Loucy (cell line): ENCODE measurements at regions not wholly inside any gene's neighbourhood (a gene's known extent, or its start where the extent isn't known, plus 50 kb on each side); places are given as distances from the start of the nearest gene placed in this dataset.
"Not testable (repeated sequence)": the region's sequence is repeated elsewhere in the genome, so short reads cannot be mapped to it uniquely, and the experiment has no call there.

ENCODE experiments used
- H2AFZ ChIP-seq: fragments of 200-600 bp; sonication (generic); 2 replicates; pipeline ENCODE4 v1.6.0; 2016; ENCODE audit warnings: antibody characterized with exemption, mild to moderate bottlenecking, low read length, moderate library complexity
- H3F3A ChIP-seq: fragments of 200-600 bp; 2 replicates; pipeline ENCODE4 v1.6.0; 2016; ENCODE audit warnings: antibody characterized with exemption, low read depth, mild to moderate bottlenecking
- H3K27me3 ChIP-seq: fragments of 200-600 bp; sonication (generic); 2 replicates; pipeline ENCODE4 v1.6.1; 2014; ENCODE audit warnings: low read length, mild to moderate bottlenecking; ENCODE audit not compliant: insufficient read depth, poor library complexity, severe bottlenecking
- H3K36me3 ChIP-seq: fragments of 200-600 bp; sonication (generic); 2 replicates; pipeline ENCODE4 v1.6.1; 2016; ENCODE audit warnings: low read length; ENCODE audit not compliant: insufficient read depth
- H3K4me1 ChIP-seq: fragments of 200-600 bp; sonication (generic); 2 replicates; pipeline ENCODE4 v1.5.1; 2014; ENCODE audit warnings: low read length, mild to moderate bottlenecking; ENCODE audit not compliant: insufficient read depth, poor library complexity, severe bottlenecking
- H3K4me2 ChIP-seq: fragments of 200-600 bp; sonication (generic); 2 replicates; pipeline ENCODE4 v1.6.0; 2014; ENCODE audit warnings: antibody characterized with exemption, low read length, low read depth, mild to moderate bottlenecking; ENCODE audit not compliant: poor library complexity, severe bottlenecking
- H3K4me3 ChIP-seq: fragments of 200-600 bp; sonication (generic); 2 replicates; pipeline ENCODE4 v1.5.1; 2014; ENCODE audit warnings: low read length, mild to moderate bottlenecking, mixed read lengths; ENCODE audit not compliant: poor library complexity, severe bottlenecking
- H3K79me2 ChIP-seq: fragments of 200-600 bp; sonication (generic); 2 replicates; pipeline ENCODE4 v1.6.1; 2014; ENCODE audit warnings: low read length; ENCODE audit not compliant: insufficient read depth
- H3K9ac ChIP-seq: fragments of 200-600 bp; sonication (generic); 2 replicates; pipeline ENCODE4 v1.6.0; 2014; ENCODE audit warnings: mild to moderate bottlenecking, low read depth, low read length, moderate library complexity; ENCODE audit not compliant: poor library complexity, severe bottlenecking
- H3K9me2 ChIP-seq: fragments of 200-600 bp; sonication (generic); replicated peaks from 2 replicates; pipeline ENCODE4 v1.6.1; 2016; ENCODE audit warnings: low read depth, low read length, mixed read lengths
- H3K9me3 ChIP-seq: fragments of 200-600 bp; sonication (generic); 2 replicates; pipeline ENCODE4 v1.6.1; 2014; ENCODE audit warnings: mild to moderate bottlenecking, antibody characterized with exemption, low read length, low read depth; ENCODE audit not compliant: insufficient read depth
- H4K20me1 ChIP-seq: fragments of 200-600 bp; sonication (generic); 2 replicates; pipeline ENCODE4 v1.6.0; 2014; ENCODE audit warnings: antibody characterized with exemption, low read length, mild to moderate bottlenecking; ENCODE audit not compliant: insufficient read depth, poor library complexity, severe bottlenecking
- EZH2phosphoT487 ChIP-seq: fragments of 200-600 bp; IDR thresholded peaks from 2 replicates; pipeline ENCODE4 v1.6.1; 2018; ENCODE audit warnings: antibody characterized with exemption, mild to moderate bottlenecking, moderate library complexity, borderline replicate concordance
- TF ChIP-seq, protein P1 (sequence below): fragments of 200-600 bp; sonication (generic); conservative IDR thresholded peaks from 2 replicates; pipeline ENCODE4 v1.5.1; 2014; ENCODE audit warnings: mild to moderate bottlenecking, antibody characterized with exemption, low read length

DNA sequence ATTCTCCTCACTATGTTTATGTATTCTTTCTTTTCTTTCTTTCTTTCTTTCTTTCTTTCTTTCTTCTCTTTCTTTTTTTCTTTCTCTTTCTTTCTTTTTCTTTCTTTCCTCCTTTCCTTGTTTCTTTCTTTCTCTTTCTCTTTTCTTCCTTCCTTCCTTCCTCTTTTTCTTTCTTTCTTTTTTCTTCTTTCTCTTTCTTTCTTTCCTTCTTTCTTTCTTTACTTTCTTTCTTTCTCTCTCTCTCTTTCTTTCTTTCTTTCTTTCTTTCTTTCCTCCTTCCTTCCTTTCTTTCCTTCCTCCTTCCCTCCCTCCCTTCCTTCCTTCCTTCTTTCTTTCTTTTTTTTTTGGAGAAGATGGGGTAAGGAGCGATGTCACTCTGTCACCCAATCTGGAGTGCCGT, 1405.5 kb downstream of the SLITRK5 start:
- no peaks in the 10 kb centered on the region for H3K79me2 ChIP-seq

DNA sequence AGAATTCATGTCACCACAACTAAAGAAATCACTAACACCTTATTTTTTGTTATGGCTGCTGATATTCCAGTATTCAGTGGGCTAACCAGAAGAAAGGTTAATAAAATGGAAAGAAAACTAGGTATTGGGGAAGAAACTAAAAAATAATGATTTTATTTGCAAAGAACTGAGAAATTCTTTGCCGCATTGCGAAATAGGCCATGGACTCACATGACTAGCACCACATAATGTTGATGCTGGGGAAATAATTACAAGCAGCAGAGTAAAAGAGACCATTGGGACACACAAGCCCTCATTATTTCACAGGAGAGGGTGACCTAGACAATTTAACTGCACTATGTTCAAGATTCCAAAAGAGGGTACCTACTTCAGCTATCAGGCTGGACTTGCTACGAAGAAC, 1411.5 kb downstream of the SLITRK5 start:
- Histone ChIP-seq H3K4me2 (no peak overlapping the region), H3K36me3 (no peaks in the 10 kb centered on the region), H3K9ac (no peak overlapping the region), H3K79me2 (no peaks in the 10 kb centered on the region), H3K27me3 (no peaks in the 10 kb centered on the region), H3K4me3 (no peak overlapping the region), H3K4me1 (no peaks in the 10 kb centered on the region), H3K9me3 (no peaks in the 10 kb centered on the region), H3F3A (no peaks in the 10 kb centered on the region), H4K20me1 (no peaks in the 10 kb centered on the region), H3K9me2 (0 out of 2 replicates have a peak, but pooled peaks cover 5% of the 10 kb centered on the region), H2AFZ (no peak overlapping the region)
- TF ChIP-seq EZH2phosphoT487: no peak
- TF ChIP-seq, protein P1, sequence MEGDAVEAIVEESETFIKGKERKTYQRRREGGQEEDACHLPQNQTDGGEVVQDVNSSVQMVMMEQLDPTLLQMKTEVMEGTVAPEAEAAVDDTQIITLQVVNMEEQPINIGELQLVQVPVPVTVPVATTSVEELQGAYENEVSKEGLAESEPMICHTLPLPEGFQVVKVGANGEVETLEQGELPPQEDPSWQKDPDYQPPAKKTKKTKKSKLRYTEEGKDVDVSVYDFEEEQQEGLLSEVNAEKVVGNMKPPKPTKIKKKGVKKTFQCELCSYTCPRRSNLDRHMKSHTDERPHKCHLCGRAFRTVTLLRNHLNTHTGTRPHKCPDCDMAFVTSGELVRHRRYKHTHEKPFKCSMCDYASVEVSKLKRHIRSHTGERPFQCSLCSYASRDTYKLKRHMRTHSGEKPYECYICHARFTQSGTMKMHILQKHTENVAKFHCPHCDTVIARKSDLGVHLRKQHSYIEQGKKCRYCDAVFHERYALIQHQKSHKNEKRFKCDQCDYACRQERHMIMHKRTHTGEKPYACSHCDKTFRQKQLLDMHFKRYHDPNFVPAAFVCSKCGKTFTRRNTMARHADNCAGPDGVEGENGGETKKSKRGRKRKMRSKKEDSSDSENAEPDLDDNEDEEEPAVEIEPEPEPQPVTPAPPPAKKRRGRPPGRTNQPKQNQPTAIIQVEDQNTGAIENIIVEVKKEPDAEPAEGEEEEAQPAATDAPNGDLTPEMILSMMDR: no peak

More for the DNA sequence above, 1405.5 kb downstream of the SLITRK5 start:
- Histone ChIP-seq H3F3A (no peaks in the 10 kb centered on the region), H3K9me3 (no peaks in the 10 kb centered on the region), H3K4me3 (no peak overlapping the region), H3K9ac (no peak overlapping the region), H3K4me1 (no peaks in the 10 kb centered on the region), H3K36me3 (no peaks in the 10 kb centered on the region), H3K27me3 (no peaks in the 10 kb centered on the region), H2AFZ (no peak overlapping the region), H4K20me1 (no peaks in the 10 kb centered on the region), H3K9me2 (no peaks in the 10 kb centered on the region), H3K4me2 (no peak overlapping the region)
- no peak for TF ChIP-seq EZH2phosphoT487
- TF ChIP-seq, protein P1: no peak

DNA sequence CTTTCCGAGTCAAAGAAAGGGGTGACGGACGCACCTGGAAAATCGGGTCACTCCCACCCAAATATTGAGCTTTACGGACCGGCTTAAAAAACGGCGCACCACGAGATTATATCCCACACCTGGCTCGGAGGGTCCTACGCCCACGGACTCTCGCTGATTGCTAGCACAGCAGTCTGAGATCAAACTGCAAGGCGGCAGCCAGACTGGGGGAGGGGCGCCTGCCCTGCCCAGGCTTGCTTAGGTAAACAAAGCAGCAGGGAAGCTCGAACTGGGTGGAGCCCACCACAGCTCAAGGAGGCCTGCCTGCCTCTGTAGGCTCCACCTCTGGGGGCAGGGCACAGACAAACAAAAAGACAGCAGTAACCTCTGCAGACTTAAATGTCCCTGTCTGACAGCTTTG, 1416.9 kb downstream of the SLITRK5 start:
- H3K4me2 ChIP-seq, H3K36me3 ChIP-seq, H3K9ac ChIP-seq, H3F3A ChIP-seq, H3K9me3 ChIP-seq, H4K20me1 ChIP-seq, H3K79me2 ChIP-seq, H2AFZ ChIP-seq, H3K27me3 ChIP-seq, H3K4me1 ChIP-seq, H3K9me2 ChIP-seq, H3K4me3 ChIP-seq: not testable (repeated sequence)

DNA sequence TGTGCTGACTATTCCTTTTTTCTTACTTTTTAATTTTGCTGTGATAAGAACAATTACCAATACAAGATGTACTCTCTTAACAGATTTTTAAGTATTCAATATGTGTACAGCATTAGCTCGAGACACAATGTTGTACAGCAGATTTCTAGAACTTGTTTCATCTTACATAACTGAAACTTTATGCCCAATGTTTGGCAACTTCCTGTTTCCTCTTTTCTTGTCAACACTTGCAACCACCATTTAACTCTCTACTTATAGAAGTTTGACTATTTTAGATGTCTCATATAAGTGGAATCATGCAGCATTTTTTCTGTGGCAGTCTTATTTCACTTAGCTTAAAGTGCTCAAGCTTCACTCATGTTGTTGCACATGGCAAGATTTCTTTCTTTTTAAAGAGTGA, 1426.8 kb downstream of the SLITRK5 start:
- Histone ChIP-seq H3K4me2 (no peak overlapping the region), H3F3A (no peaks in the 10 kb centered on the region), H3K9me2 (no peaks in the 10 kb centered on the region), H3K4me1 (no peaks in the 10 kb centered on the region), H3K36me3 (no peaks in the 10 kb centered on the region), H3K27me3 (no peaks in the 10 kb centered on the region), H3K9me3 (no peaks in the 10 kb centered on the region), H3K4me3 (no peak overlapping the region), H4K20me1 (no peaks in the 10 kb centered on the region), H2AFZ (peak overlapping the region; percentile 12; the same call in 1 of the 2 replicates), H3K79me2 (no peaks in the 10 kb centered on the region), H3K9ac (no peak overlapping the region)
- TF ChIP-seq, protein P1: no peak
- TF ChIP-seq EZH2phosphoT487: no peak
